Brain microvascular endothelial cell (primary cell): ENCODE measurements at regions not wholly inside any gene's neighbourhood (a gene's known extent, or its start where the extent isn't known, plus 50 kb on each side); places are given as distances from the start of the nearest gene placed in this dataset.
A peak's percentile ranks its signal among the peaks of the same experiment; 100 is the strongest.

Source experiments
- DNase-seq: peaks from one replicate; pipeline ENCODE4 v3.0.0-alpha.2; 2020
- H3K27ac ChIP-seq: fragments of 250-450 bp; sonication (Bioruptor Pico); 2 replicates; pipeline ENCODE4 v1.5.1; 2020; ENCODE audit warnings: mild to moderate bottlenecking, moderate library complexity
- H3K27me3 ChIP-seq: fragments of 250-450 bp; sonication (Bioruptor Pico); replicated peaks from 2 replicates; pipeline ENCODE4 v1.5.1; 2020; ENCODE audit warnings: mild to moderate bottlenecking
- H3K36me3 ChIP-seq: fragments of 250-450 bp; sonication (Bioruptor Pico); replicated peaks from 2 replicates; pipeline ENCODE4 v1.5.1; 2020; ENCODE audit warnings: mild to moderate bottlenecking
- H3K4me3 ChIP-seq: 2 replicates; pipeline ENCODE4 v1.5.1; 2011; ENCODE audit warnings: low read depth, mild to moderate bottlenecking, control low read depth, low read length, moderate library complexity
- CTCF ChIP-seq: IDR thresholded peaks from 2 replicates; pipeline ENCODE4 v1.5.1; 2011; ENCODE audit warnings: low read depth, mild to moderate bottlenecking, moderate library complexity, low read length, control low read depth, inconsistent platforms; ENCODE audit errors: missing control alignments
- in situ Hi-C: cut with HindIII; loops from 2 replicates; pipeline ENCODE4 v1.10.0; 2017; ENCODE audit warnings: low sequenced_read_pairs, low pct_ligation_motif_present

GRCh38 chr11:128346804-128347203 lies 240.6 kb downstream of the ETS1 start:
- in situ Hi-C loops: no loop called here
- H3K27ac ChIP-seq: no peak overlapping the region
- TF ChIP-seq CTCF: no peak

GRCh38 chr11:128345316-128345715 lies 242.0 kb downstream of the ETS1 start:
- no peak for DNase-seq
- in situ Hi-C loops: no loop called here
- H3K36me3 ChIP-seq: no peaks in the 10 kb centered on the region
- H3K27ac ChIP-seq: no peak overlapping the region
- no peaks in the 10 kb centered on the region for H3K27me3 ChIP-seq
- TF ChIP-seq CTCF: no peak
- no peak overlapping the region for H3K4me3 ChIP-seq

More at GRCh38 chr11:128346804-128347203, 240.6 kb downstream of the ETS1 start:
- peak; percentile 50 for DNase-seq
- Histone ChIP-seq H3K27me3 (no peaks in the 10 kb centered on the region), H3K36me3 (no peaks in the 10 kb centered on the region), H3K4me3 (no peak overlapping the region)

- DNase-seq: no peak
- in situ Hi-C loops: no loop called here
- Histone ChIP-seq H3K27me3 (no peaks in the 10 kb centered on the region), H3K36me3 (no peaks in the 10 kb centered on the region), H3K27ac (no peak overlapping the region), H3K4me3 (no peak overlapping the region)
- TF ChIP-seq CTCF: no peak
These were observed 243.5 kb downstream of the ETS1 start for GRCh38 chr11:128343870-128344269.

DNA sequence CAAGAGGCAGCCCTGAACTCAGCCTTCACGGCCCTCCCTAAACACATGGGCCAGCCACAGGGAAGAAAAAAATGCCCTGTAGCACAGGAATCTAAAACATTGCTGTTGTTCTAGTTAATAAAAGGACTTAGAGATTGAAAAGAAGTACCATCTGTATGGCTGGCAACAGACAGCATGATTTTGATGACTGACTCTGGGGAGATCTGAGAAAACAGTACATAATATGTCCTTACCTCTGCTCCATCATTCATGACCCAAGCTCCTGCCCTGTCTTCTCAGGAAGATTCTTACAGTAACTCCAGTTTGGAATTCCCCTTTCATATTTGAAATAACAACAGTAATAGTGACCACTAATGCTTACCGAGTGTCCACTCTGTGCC lies 244.2 kb downstream of the ETS1 start:
- in situ Hi-C loops: no loop called here
- TF ChIP-seq CTCF: no peak
- Histone ChIP-seq H3K36me3 (no peaks in the 10 kb centered on the region), H3K4me3 (no peak overlapping the region), H3K27me3 (no peaks in the 10 kb centered on the region), H3K27ac (peak overlapping the region; percentile 39)
- no peak for DNase-seq

DNA sequence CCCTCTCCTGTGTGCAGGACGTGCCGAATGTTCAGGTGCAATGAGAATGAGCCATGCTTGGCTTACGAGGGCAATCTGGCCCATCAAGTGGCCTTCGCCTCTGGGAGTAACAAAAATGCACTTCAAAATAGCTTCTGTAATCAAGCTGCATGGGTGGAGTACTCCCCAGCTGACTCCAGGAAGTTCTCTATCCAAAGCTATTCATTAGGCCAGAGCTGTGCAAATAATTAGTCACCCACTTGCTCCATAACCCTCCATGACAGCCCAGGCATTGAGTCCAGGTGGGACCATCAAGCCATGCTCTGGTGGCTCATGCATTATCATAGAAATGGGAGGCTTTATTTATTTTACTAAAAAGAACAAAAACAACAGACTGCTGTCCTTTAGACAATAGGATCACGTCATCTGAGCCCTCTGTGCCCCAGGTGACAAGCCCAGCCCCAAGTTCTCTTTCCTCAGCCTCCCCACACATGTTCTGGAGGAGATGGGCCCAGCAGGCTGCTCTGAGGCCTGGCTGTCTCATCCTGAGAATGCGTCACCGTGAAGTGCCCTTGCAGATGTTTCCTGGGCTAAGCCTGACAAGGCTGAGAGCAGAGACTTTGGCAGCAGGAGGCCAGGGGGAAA lies 244.7 kb downstream of the ETS1 start:
- Histone ChIP-seq H3K27ac (peak overlapping the region; percentile 39), H3K4me3 (no peak overlapping the region), H3K36me3 (no peaks in the 10 kb centered on the region), H3K27me3 (no peaks in the 10 kb centered on the region)
- DNase-seq: peak; percentile 79
- no peak for TF ChIP-seq CTCF
- in situ Hi-C loops: no loop called here
